Skeletal muscle tissue (tissue), 3 donors: ENCODE measurements at regions not wholly inside any gene's neighbourhood (a gene's known extent, or its start where the extent isn't known, plus 50 kb on each side); places are given as distances from the start of the nearest gene placed in this dataset.
"Not testable (repeated sequence)": the region's sequence is repeated elsewhere in the genome, so short reads cannot be mapped to it uniquely, and the experiment has no call there.

Experiments
- H3K27ac ChIP-seq: one replicate; pipeline ENCODE4 v1.7.0; 2013; ENCODE audit warnings: mild to moderate bottlenecking, low read depth, low read length, inconsistent platforms
- H3K27me3 ChIP-seq, 3 donors: one replicate each; pipeline ENCODE4 v1.7.0; 2013; ENCODE audit warnings: low read length in 3 of 3; ENCODE audit not compliant: control insufficient read depth in 3 of 3, insufficient read depth in 3 of 3
- H3K36me3 ChIP-seq, 3 donors: one replicate each; pipeline ENCODE4 v1.7.0; 2013; ENCODE audit warnings: low read length in 3 of 3; ENCODE audit not compliant: control insufficient read depth in 3 of 3, insufficient read depth in 3 of 3
- H3K4me1 ChIP-seq, 3 donors: one replicate each; pipeline ENCODE4 v1.7.0; 2013; ENCODE audit warnings: low read length in 3 of 3, mild to moderate bottlenecking in 3 of 3; ENCODE audit not compliant: control insufficient read depth in 3 of 3, insufficient read depth in 3 of 3
- H3K4me3 ChIP-seq, 3 donors: one replicate each; pipeline ENCODE4 v1.7.0; 2013; ENCODE audit warnings: low read length in 3 of 3
- H3K9ac ChIP-seq, 3 donors: one replicate each; pipeline ENCODE4 v1.7.0; 2013; ENCODE audit warnings: low read length in 3 of 3, mild to moderate bottlenecking in 3 of 3, moderate library complexity in 2 of 3, low read depth in 1 of 3
- H3K9me3 ChIP-seq, 3 donors: one replicate each; pipeline ENCODE4 v1.7.0; 2013; ENCODE audit warnings: low read length in 3 of 3; ENCODE audit not compliant: control insufficient read depth in 3 of 3
- donor health status: Osteomylitis.

GRCh38 chr16:35146031-35146710 is 1686.8 kb downstream of the TP53TG3F start:
- H3K9ac ChIP-seq = no peak overlapping the region
- no peaks in the 10 kb centered on the region for H3K36me3 ChIP-seq
- no peaks in the 10 kb centered on the region for H3K4me1 ChIP-seq
- no peaks in the 10 kb centered on the region for H3K27me3 ChIP-seq
- H3K27ac ChIP-seq = no peak overlapping the region
- H3K9me3 ChIP-seq = peaks cover 2 to 11% (median 5%) of the 10 kb centered on the region in 3 donors
- H3K4me3 ChIP-seq = no peak overlapping the region

- Histone ChIP-seq H3K27ac (no peak overlapping the region), H3K4me1 (no peaks in the 10 kb centered on the region), H3K4me3 (no peak overlapping the region), H3K9ac (no peak overlapping the region), H3K27me3 (no peaks in the 10 kb centered on the region), H3K9me3 (peaks cover 2 to 11% (median 5%) of the 10 kb centered on the region in 3 donors), H3K36me3 (no peaks in the 10 kb centered on the region)
Observed at GRCh38 chr16:35146723-35147458, 1687.5 kb downstream of the TP53TG3F start.

- Histone ChIP-seq H3K27me3 (no peaks in the 10 kb centered on the region), H3K4me3 (no peak overlapping the region), H3K9ac (no peak overlapping the region), H3K36me3 (no peaks in the 10 kb centered on the region), H3K27ac (no peak overlapping the region), H3K9me3 (peaks cover 0 to 11% (median 2%) of the 10 kb centered on the region in 3 donors), H3K4me1 (no peaks in the 10 kb centered on the region)
Observed at GRCh38 chr16:35147556-35148504, 1688.4 kb downstream of the TP53TG3F start.

GRCh38 chr16:35148748-35149147 is 1689.3 kb downstream of the TP53TG3F start:
- Histone ChIP-seq H3K9me3 (peaks cover 0 to 11% (median 2%) of the 10 kb centered on the region in 3 donors), H3K9ac (no peak overlapping the region), H3K27me3 (no peaks in the 10 kb centered on the region), H3K36me3 (no peaks in the 10 kb centered on the region), H3K4me1 (no peaks in the 10 kb centered on the region), H3K4me3 (no peak overlapping the region), H3K27ac (no peak overlapping the region)

GRCh38 chr16:35149550-35149949 is 1690.1 kb downstream of the TP53TG3F start:
- Histone ChIP-seq H3K9ac (no peak overlapping the region), H3K36me3 (no peaks in the 10 kb centered on the region), H3K9me3 (peaks cover 0 to 11% (median 2%) of the 10 kb centered on the region in 3 donors), H3K27ac (no peak overlapping the region), H3K27me3 (no peaks in the 10 kb centered on the region), H3K4me1 (no peaks in the 10 kb centered on the region), H3K4me3 (no peak overlapping the region)

GRCh38 chr16:35150805-35151312 is 1691.4 kb downstream of the TP53TG3F start:
- Histone ChIP-seq H3K27me3 (no peaks in the 10 kb centered on the region), H3K4me3 (no peak overlapping the region), H3K27ac (no peak overlapping the region), H3K36me3 (no peaks in the 10 kb centered on the region), H3K4me1 (no peaks in the 10 kb centered on the region), H3K9ac (no peak overlapping the region), H3K9me3 (peaks cover 0 to 11% (median 2%) of the 10 kb centered on the region in 3 donors)

- Histone ChIP-seq H3K4me1 (no peaks in the 10 kb centered on the region), H3K9ac (no peak overlapping the region), H3K36me3 (no peaks in the 10 kb centered on the region), H3K27me3 (no peaks in the 10 kb centered on the region), H3K4me3 (no peak overlapping the region), H3K27ac (no peak overlapping the region), H3K9me3 (peaks cover 0 to 8% (median 2%) of the 10 kb centered on the region in 3 donors)
Observed at GRCh38 chr16:35152067-35152627, 1692.7 kb downstream of the TP53TG3F start.

GRCh38 chr16:35154627-35155026 is 1695.2 kb downstream of the TP53TG3F start:
- Histone ChIP-seq H3K9ac (no peak overlapping the region), H3K27ac (no peak overlapping the region), H3K27me3 (no peaks in the 10 kb centered on the region), H3K4me1 (no peaks in the 10 kb centered on the region), H3K9me3 (no peaks in the 10 kb centered on the region), H3K36me3 (no peaks in the 10 kb centered on the region), H3K4me3 (no peak overlapping the region)

- not testable (repeated sequence) for H3K4me1 ChIP-seq, H3K27ac ChIP-seq, H3K9ac ChIP-seq, H3K36me3 ChIP-seq, H3K27me3 ChIP-seq, H3K4me3 ChIP-seq, H3K9me3 ChIP-seq
Observed at GRCh38 chr16:35157549-35157948, 1698.1 kb downstream of the TP53TG3F start.
